ENCODE measurements at regions not wholly inside any gene's neighbourhood (a gene's known extent, or its start where the extent isn't known, plus 50 kb on each side); places are given as distances from the start of the nearest gene placed in this dataset.
"Not testable (repeated sequence)": the region's sequence is repeated elsewhere in the genome, so short reads cannot be mapped to it uniquely, and the experiment has no call there.

DNA sequence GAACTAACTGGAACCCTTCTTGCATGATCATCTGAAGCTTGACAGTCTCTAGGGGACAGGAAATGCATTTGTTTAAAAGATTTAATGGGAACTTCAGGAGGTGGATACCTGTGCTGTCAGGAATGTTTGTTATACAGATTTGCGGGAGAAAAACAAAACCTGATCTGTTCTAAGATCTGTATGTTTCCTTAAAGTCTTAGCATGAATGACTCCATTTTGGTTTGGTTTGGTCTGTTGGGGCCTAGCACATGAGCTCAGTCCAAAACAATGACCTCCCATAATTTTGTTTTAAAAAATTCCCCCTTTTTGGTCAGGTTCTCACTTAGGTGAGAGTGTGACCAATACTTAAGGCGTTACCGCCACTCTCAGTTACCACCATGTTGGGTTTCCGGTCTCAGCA is 138.7 kb downstream of the AKR1D1 start:
- Histone ChIP-seq H3K4me1 (no peaks in the 10 kb centered on the region), H3K27me3 (no peaks in the 10 kb centered on the region), H3K4me3 (replicated peaks in 1 of 3) (no peak overlapping the region), H3K36me3 (no peaks in the 10 kb centered on the region), H3K9me3 (no peaks in the 10 kb centered on the region), H3K27ac (no peak overlapping the region)
- WGBS, 2 donors = 99% methylated on average over 4 of the region's 4 CpGs
- intact Hi-C loops (cut with DNase I) = no loop called here
- no peak for DNase-seq
- no peak for TF ChIP-seq POLR2A (IDR thresholded peaks at IDR 0.05)
- TF ChIP-seq, protein P1, sequence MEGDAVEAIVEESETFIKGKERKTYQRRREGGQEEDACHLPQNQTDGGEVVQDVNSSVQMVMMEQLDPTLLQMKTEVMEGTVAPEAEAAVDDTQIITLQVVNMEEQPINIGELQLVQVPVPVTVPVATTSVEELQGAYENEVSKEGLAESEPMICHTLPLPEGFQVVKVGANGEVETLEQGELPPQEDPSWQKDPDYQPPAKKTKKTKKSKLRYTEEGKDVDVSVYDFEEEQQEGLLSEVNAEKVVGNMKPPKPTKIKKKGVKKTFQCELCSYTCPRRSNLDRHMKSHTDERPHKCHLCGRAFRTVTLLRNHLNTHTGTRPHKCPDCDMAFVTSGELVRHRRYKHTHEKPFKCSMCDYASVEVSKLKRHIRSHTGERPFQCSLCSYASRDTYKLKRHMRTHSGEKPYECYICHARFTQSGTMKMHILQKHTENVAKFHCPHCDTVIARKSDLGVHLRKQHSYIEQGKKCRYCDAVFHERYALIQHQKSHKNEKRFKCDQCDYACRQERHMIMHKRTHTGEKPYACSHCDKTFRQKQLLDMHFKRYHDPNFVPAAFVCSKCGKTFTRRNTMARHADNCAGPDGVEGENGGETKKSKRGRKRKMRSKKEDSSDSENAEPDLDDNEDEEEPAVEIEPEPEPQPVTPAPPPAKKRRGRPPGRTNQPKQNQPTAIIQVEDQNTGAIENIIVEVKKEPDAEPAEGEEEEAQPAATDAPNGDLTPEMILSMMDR (IDR thresholded peaks at IDR 0.05) = no peak

DNA sequence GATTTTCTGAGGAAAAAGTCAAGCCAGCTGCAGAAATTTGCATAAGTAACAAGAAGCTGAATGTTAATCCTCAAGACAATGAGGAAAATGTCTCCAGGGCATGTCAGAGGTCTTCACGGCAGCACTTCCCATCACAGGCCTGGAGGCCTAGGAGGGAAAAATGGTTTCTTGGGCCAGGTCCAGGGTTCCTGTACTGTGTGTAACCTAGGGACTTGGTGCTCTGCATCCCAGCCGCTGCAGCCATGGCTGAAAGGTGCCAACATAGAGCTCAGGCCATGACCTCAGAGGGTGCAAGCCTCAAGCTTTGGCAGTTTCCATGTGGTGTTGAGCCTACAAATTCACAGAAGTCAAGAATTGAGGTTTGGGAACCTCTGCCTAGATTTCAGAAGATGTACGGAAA is 144.1 kb downstream of the AKR1D1 start:
- H3K27me3 ChIP-seq; DNase-seq; H3K9me3 ChIP-seq; H3K36me3 ChIP-seq; intact Hi-C loops (cut with DNase I); H3K4me3 ChIP-seq (replicated peaks in 1 of 3); H3K4me1 ChIP-seq; H3K27ac ChIP-seq: not testable (repeated sequence)
- WGBS, 2 donors = 89 to 93% methylated on average over 3 of the region's 3 CpGs

DNA sequence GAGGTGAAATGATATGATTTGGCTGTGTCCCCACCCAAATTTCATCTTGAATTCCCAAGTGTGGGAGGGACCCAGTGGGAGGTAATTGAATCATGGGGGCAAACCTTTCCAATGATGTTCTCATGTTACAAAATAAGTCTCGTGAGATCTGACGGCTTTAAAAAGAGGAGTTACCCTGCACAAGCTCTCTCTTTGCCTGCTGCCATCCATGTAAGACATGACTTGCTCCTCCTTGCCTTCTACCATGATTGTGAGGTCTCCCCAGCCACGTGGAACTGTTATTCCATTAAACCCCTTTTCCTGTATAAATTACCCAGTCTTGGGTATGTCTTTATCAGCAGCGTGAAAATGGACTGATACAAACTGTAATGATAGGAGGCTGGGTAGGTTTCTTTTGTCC is 145.1 kb downstream of the AKR1D1 start:
- H3K4me1 ChIP-seq; H3K27ac ChIP-seq; H3K9me3 ChIP-seq; DNase-seq; H3K4me3 ChIP-seq (replicated peaks in 1 of 3); H3K27me3 ChIP-seq; intact Hi-C loops (cut with DNase I); H3K36me3 ChIP-seq: not testable (repeated sequence)
- 84 to 86% methylated on average over 4 of the region's 4 CpGs for WGBS, 2 donors

DNA sequence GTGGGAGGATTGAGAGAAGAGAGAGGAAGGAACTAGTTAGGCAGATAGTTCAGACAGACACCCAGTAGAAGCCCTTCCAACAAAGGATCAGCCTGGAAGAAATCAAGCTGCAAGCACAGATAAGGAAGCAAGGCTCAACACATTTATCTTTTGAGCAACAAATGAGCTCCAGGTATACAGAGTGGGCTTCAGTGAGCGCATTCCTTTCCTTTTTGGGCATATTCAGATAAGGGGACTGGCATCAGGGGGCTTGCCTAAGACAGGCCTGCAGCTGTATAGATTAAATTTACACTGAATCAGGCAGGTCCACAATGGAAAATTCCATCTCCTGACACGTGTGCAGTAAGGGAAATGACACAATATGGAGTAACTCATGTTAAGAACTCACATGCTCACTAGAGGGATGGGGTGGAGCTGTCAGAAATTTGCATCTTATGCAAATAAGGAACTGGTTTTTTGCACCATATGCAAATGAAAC is 147.2 kb downstream of the AKR1D1 start:
- no peaks in the 10 kb centered on the region for H3K9me3 ChIP-seq
- H3K4me3 ChIP-seq (replicated peaks in 1 of 3) = no peak overlapping the region
- no peaks in the 10 kb centered on the region for H3K4me1 ChIP-seq
- H3K27ac ChIP-seq = no peak overlapping the region
- WGBS, 2 donors = 79 to 80% methylated on average over 2 of the region's 2 CpGs
- TF ChIP-seq, protein P1 (IDR thresholded peaks at IDR 0.05) = no peak
- no peak for TF ChIP-seq POLR2A (IDR thresholded peaks at IDR 0.05)
- no peaks in the 10 kb centered on the region for H3K36me3 ChIP-seq
- intact Hi-C loops (cut with DNase I) = no loop called here
- H3K27me3 ChIP-seq = no peaks in the 10 kb centered on the region
- DNase-seq = no peak

DNA sequence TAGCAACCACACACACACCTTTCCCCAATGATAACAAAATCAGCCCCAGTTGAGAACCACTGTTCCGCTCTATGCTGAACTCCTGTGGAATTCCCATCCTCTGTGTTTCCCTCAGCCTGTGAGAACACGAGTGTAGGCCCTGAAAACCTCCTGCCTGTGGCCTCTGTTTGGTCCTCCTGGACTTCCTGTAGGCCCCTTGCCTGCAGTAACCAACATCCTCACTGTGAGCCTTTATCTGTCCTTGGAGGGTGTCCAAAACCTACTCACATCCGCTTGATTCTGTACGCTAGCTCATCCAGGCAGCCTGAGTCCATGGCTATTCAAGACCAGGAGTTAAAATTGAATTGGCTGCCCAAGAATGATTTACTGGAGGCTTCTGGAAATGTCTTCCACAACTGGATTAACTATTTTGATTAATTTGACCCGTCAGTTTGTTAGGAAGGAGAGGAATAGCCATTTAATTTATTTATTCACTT is 149.8 kb downstream of the AKR1D1 start:
- no peaks in the 10 kb centered on the region for H3K4me1 ChIP-seq
- intact Hi-C loops (cut with DNase I) = no loop called here
- no peaks in the 10 kb centered on the region for H3K27me3 ChIP-seq
- DNase-seq = peak in 1 of 2 donors; percentile 1
- H3K4me3 ChIP-seq (replicated peaks in 1 of 3) = no peak overlapping the region
- WGBS, 2 donors = 74 to 77% methylated on average over 5 of the region's 5 CpGs
- H3K36me3 ChIP-seq = no peaks in the 10 kb centered on the region
- TF ChIP-seq, protein P1 (IDR thresholded peaks at IDR 0.05) = no peak
- TF ChIP-seq POLR2A (IDR thresholded peaks at IDR 0.05) = no peak
- no peak overlapping the region for H3K27ac ChIP-seq
- H3K9me3 ChIP-seq = no peaks in the 10 kb centered on the region

DNA sequence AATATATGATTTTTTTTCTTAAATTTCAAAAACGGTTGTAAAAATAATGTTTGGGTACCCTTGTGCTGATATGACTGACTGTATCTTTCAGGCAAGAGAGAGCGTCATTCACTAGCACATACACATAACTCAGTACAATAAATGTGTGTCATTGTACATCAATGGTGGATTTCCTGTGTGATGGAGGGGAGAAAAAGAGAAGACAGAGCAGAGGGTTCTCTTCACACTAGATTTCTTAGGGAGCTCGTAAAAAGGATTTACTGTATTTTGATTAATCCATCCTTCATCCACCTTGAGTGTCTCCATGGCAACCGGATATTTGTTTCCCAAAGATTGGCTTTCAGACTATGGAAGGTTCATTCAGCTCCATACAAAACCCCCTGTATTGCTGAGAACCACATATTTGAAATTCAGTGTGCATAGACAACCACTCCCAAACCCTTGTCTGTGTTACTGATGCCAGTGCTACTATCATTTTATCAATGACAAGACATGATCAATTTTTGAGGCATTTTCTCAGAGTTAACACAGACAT is 150.6 kb downstream of the AKR1D1 start:
- intact Hi-C loops (cut with DNase I) = no loop called here
- no peaks in the 10 kb centered on the region for H3K36me3 ChIP-seq
- TF ChIP-seq, protein P1 (IDR thresholded peaks at IDR 0.05) = no peak
- no peak for TF ChIP-seq POLR2A (IDR thresholded peaks at IDR 0.05)

More for the DNA sequence above, 150.6 kb downstream of the AKR1D1 start:
- Histone ChIP-seq H3K4me3 (replicated peaks in 1 of 3) (no peak overlapping the region), H3K4me1 (no peaks in the 10 kb centered on the region), H3K9me3 (no peaks in the 10 kb centered on the region), H3K27me3 (no peaks in the 10 kb centered on the region), H3K27ac (no peak overlapping the region)
- 78 to 94% methylated on average over 4 of the region's 4 CpGs for WGBS, 2 donors
- no peak for DNase-seq
